ENCODE measurements at regions not wholly inside any gene's neighbourhood (a gene's known extent, or its start where the extent isn't known, plus 50 kb on each side); places are given as distances from the start of the nearest gene placed in this dataset.
"Not testable (repeated sequence)": the region's sequence is repeated elsewhere in the genome, so short reads cannot be mapped to it uniquely, and the experiment has no call there.

DNA sequence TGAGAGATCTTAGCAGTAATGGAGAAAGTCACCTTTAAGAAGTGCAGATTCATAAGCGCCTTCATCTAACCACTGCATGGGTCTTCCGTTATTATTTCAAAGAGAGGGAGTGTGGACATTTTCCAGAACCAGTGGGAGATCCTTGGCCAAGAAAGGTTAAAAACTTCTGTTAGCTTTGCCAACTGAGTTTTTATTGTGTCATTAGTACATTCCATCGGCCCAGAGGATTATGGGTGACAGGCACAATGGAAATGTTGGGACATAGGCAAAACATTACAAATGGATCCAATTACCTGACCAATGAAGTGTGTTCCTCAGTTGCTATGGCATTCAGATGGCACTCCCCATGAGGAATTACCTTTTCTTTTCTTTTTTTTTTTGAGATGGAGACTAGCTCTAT is 115.5 kb downstream of the PPIAL4G start:
- H3K36me3 Mint-ChIP-seq (ENCODE audit: unreplicated experiment), result no peaks in the 10 kb centered on the region
- peaks cover 8% of the 10 kb centered on the region for H3K4me1 Mint-ChIP-seq (ENCODE audit: unreplicated experiment)
- H3K4me3 Mint-ChIP-seq (ENCODE audit: unreplicated experiment), result no peak overlapping the region
- H3K27me3 Mint-ChIP-seq (ENCODE audit: unreplicated experiment), result peaks cover 23% of the 10 kb centered on the region
- no peak overlapping the region for H3K27ac Mint-ChIP-seq (ENCODE audit: unreplicated experiment)
- no peak for TF ChIP-seq CTCF (IDR thresholded peaks at IDR 0.05)
- no peaks in the 10 kb centered on the region for H3K9me3 Mint-ChIP-seq (ENCODE audit: unreplicated experiment)
- no peak for DNase-seq (ENCODE audit: extremely low spot score, unreplicated experiment)

- H3K4me1 Mint-ChIP-seq (ENCODE audit: unreplicated experiment), result peaks cover 17% of the 10 kb centered on the region
- H3K9me3 Mint-ChIP-seq (ENCODE audit: unreplicated experiment); DNase-seq (ENCODE audit: extremely low spot score, unreplicated experiment); H3K4me3 Mint-ChIP-seq (ENCODE audit: unreplicated experiment); H3K27ac Mint-ChIP-seq (ENCODE audit: unreplicated experiment); H3K36me3 Mint-ChIP-seq (ENCODE audit: unreplicated experiment): not testable (repeated sequence)
- peaks cover 35% of the 10 kb centered on the region for H3K27me3 Mint-ChIP-seq (ENCODE audit: unreplicated experiment)
These were observed 116.9 kb downstream of the PPIAL4G start for GRCh38 chr1:148366136-148366753.

GRCh38 chr1:148365151-148365550 is 118.0 kb downstream of the PPIAL4G start:
- not testable (repeated sequence) for H3K27ac Mint-ChIP-seq (ENCODE audit: unreplicated experiment); H3K36me3 Mint-ChIP-seq (ENCODE audit: unreplicated experiment); DNase-seq (ENCODE audit: extremely low spot score, unreplicated experiment); H3K9me3 Mint-ChIP-seq (ENCODE audit: unreplicated experiment); H3K4me3 Mint-ChIP-seq (ENCODE audit: unreplicated experiment)
- Mint-ChIP-seq H3K4me1 (ENCODE audit: unreplicated experiment) (peaks cover 17% of the 10 kb centered on the region), H3K27me3 (ENCODE audit: unreplicated experiment) (peaks cover 37% of the 10 kb centered on the region)

GRCh38 chr1:148363979-148364378 is 119.1 kb downstream of the PPIAL4G start:
- H3K36me3 Mint-ChIP-seq (ENCODE audit: unreplicated experiment); DNase-seq (ENCODE audit: extremely low spot score, unreplicated experiment); H3K27ac Mint-ChIP-seq (ENCODE audit: unreplicated experiment); H3K4me3 Mint-ChIP-seq (ENCODE audit: unreplicated experiment); H3K9me3 Mint-ChIP-seq (ENCODE audit: unreplicated experiment): not testable (repeated sequence)
- peaks cover 17% of the 10 kb centered on the region for H3K4me1 Mint-ChIP-seq (ENCODE audit: unreplicated experiment)
- H3K27me3 Mint-ChIP-seq (ENCODE audit: unreplicated experiment), result peaks cover 34% of the 10 kb centered on the region

- H3K27ac Mint-ChIP-seq (ENCODE audit: unreplicated experiment), result no peak overlapping the region
- H3K4me1 Mint-ChIP-seq (ENCODE audit: unreplicated experiment), result peaks cover 17% of the 10 kb centered on the region
- TF ChIP-seq CTCF (IDR thresholded peaks at IDR 0.05), result no peak
- no peak for DNase-seq (ENCODE audit: extremely low spot score, unreplicated experiment)
- H3K9me3 Mint-ChIP-seq (ENCODE audit: unreplicated experiment), result no peaks in the 10 kb centered on the region
- H3K36me3 Mint-ChIP-seq (ENCODE audit: unreplicated experiment), result peaks cover 3% of the 10 kb centered on the region
- H3K4me3 Mint-ChIP-seq (ENCODE audit: unreplicated experiment), result no peak overlapping the region
- peaks cover 35% of the 10 kb centered on the region for H3K27me3 Mint-ChIP-seq (ENCODE audit: unreplicated experiment)
These were observed 119.7 kb downstream of the PPIAL4G start for GRCh38 chr1:148363439-148363810.

- Mint-ChIP-seq H3K4me3 (ENCODE audit: unreplicated experiment) (peak overlapping the region; percentile 42), H3K4me1 (ENCODE audit: unreplicated experiment) (peaks cover 17% of the 10 kb centered on the region), H3K36me3 (ENCODE audit: unreplicated experiment) (peaks cover 3% of the 10 kb centered on the region), H3K27me3 (ENCODE audit: unreplicated experiment) (peaks cover 41% of the 10 kb centered on the region), H3K27ac (ENCODE audit: unreplicated experiment) (peak overlapping the region; percentile 52), H3K9me3 (ENCODE audit: unreplicated experiment) (no peaks in the 10 kb centered on the region)
- no peak for DNase-seq (ENCODE audit: extremely low spot score, unreplicated experiment)
- TF ChIP-seq CTCF (IDR thresholded peaks at IDR 0.05), result no peak
These were observed 120.3 kb downstream of the PPIAL4G start for GRCh38 chr1:148362626-148363438.

Measured in osteocyte (in vitro differentiated cells).